Liver (tissue), 8 donors: ENCODE measurements at regions not wholly inside any gene's neighbourhood (a gene's known extent, or its start where the extent isn't known, plus 50 kb on each side); places are given as distances from the start of the nearest gene placed in this dataset.

Experiments
- DNase-seq: peaks from one replicate; pipeline ENCODE4 v3.0.0-alpha.2; 2017; ENCODE audit warnings: low spot score
- H3K27ac ChIP-seq, 2 donors: one replicate each; pipeline ENCODE4 v1.7.0; 2013; ENCODE audit warnings: inconsistent platforms in 2 of 2, low read length in 2 of 2, control low read depth in 1 of 2, low read depth in 1 of 2, mild to moderate bottlenecking in 1 of 2
- H3K27me3 ChIP-seq, 4 donors: one replicate each; pipeline versions ENCODE4 v1.6.1 to v1.7.0; 2013; ENCODE audit warnings: low read length in 3 of 4, inconsistent platforms in 1 of 4, mild to moderate bottlenecking in 1 of 4, moderate library complexity in 1 of 4; ENCODE audit not compliant: control insufficient read depth in 4 of 4, insufficient read depth in 4 of 4
- H3K36me3 ChIP-seq, 4 donors: one replicate each; pipeline versions ENCODE4 v1.6.1 to v1.7.0; 2013; ENCODE audit warnings: low read length in 3 of 4, mild to moderate bottlenecking in 3 of 4, low read depth in 1 of 4, moderate library complexity in 1 of 4; ENCODE audit not compliant: control insufficient read depth in 4 of 4, insufficient read depth in 3 of 4
- H3K4me1 ChIP-seq, 4 donors: one replicate each; pipeline versions ENCODE4 v1.6.1 to v1.7.0; 2013; ENCODE audit warnings: low read length in 3 of 4, mild to moderate bottlenecking in 3 of 4, moderate library complexity in 1 of 4; ENCODE audit not compliant: control insufficient read depth in 4 of 4, insufficient read depth in 4 of 4
- H3K4me3 ChIP-seq, 3 donors: one replicate each; pipeline versions ENCODE4 v1.6.1 to v1.7.0; 2013; ENCODE audit warnings: low read length in 3 of 3, control low read depth in 1 of 3, low read depth in 1 of 3, mild to moderate bottlenecking in 1 of 3
- H3K9ac ChIP-seq, 2 donors: one replicate each; pipeline ENCODE4 v1.7.0; 2013; ENCODE audit warnings: low read length in 2 of 2, mild to moderate bottlenecking in 2 of 2, moderate library complexity in 2 of 2, control low read depth in 1 of 2, low read depth in 1 of 2
- H3K9me3 ChIP-seq, 4 donors: one replicate each; pipeline versions ENCODE4 v1.6.1 to v1.7.0; 2013; ENCODE audit warnings: low read length in 3 of 4; ENCODE audit not compliant: control insufficient read depth in 4 of 4
- EGR1 ChIP-seq, 2 donors: IDR thresholded peaks; 2 replicates each; pipeline ENCODE4 v1.6.1; 2016 to 2018; ENCODE audit warnings: antibody characterized with exemption in 2 of 2, low read depth in 2 of 2
- FOXA1 ChIP-seq: IDR thresholded peaks from 2 replicates; pipeline ENCODE4 v1.6.1; 2016; ENCODE audit warnings: antibody characterized with exemption
- FOXA2 ChIP-seq: IDR thresholded peaks from 2 replicates; pipeline ENCODE4 v1.6.1; 2016; ENCODE audit warnings: antibody characterized with exemption
- GABPA ChIP-seq, 2 donors: IDR thresholded peaks in 1 of 2; conservative IDR thresholded peaks in 1 of 2; 2 replicates each; pipeline ENCODE4 v1.6.1; 2016; ENCODE audit warnings: antibody characterized with exemption in 2 of 2, mild to moderate bottlenecking in 1 of 2, moderate library complexity in 1 of 2
- HNF4A ChIP-seq, 2 donors: conservative IDR thresholded peaks; 2 replicates each; pipeline ENCODE4 v1.6.1; 2016; ENCODE audit warnings: antibody characterized with exemption in 2 of 2, mild to moderate bottlenecking in 2 of 2
- HNF4G ChIP-seq: IDR thresholded peaks from 2 replicates; pipeline ENCODE4 v1.6.1; 2016; ENCODE audit warnings: antibody characterized with exemption
- NR2F2 ChIP-seq: IDR thresholded peaks from 2 replicates; pipeline ENCODE4 v1.6.1; 2016; ENCODE audit warnings: antibody characterized with exemption
- RAD21 ChIP-seq, 2 donors: IDR thresholded peaks; 2 replicates each; pipeline ENCODE4 v1.6.1; 2016; ENCODE audit warnings: antibody characterized with exemption in 2 of 2, mild to moderate bottlenecking in 2 of 2
- SP1 ChIP-seq: IDR thresholded peaks from 2 replicates; pipeline ENCODE4 v1.6.1; 2018; ENCODE audit warnings: antibody characterized with exemption, mild to moderate bottlenecking
- TAF1 ChIP-seq: conservative IDR thresholded peaks from 2 replicates; pipeline ENCODE4 v1.6.1; 2016; ENCODE audit warnings: antibody characterized with exemption, mild to moderate bottlenecking
- YY1 ChIP-seq: IDR thresholded peaks from 2 replicates; pipeline ENCODE4 v1.6.1; 2016; ENCODE audit warnings: antibody characterized with exemption, mild to moderate bottlenecking
- WGBS: extraction: QIAGEN DNeasy Blood & Tissue Kit; methylation state at CpG from one replicate; pipeline ENCODE4 v1.1.7; 2013; 5-methylcytosine and 5-hydroxymethylcytosine counted together
- TF ChIP-seq, protein P1 (sequence below): IDR thresholded peaks from 2 replicates; pipeline ENCODE4 v1.6.1; 2016; ENCODE audit warnings: antibody characterized with exemption
- TF ChIP-seq, protein P2 (sequence below): fragments of 150-350 bp; IDR thresholded peaks from 2 replicates; pipeline ENCODE4 v1.5.1; 2017; ENCODE audit warnings: improper control_type of control experiment, low read depth, low read length; ENCODE audit not compliant: missing input control
- TF ChIP-seq, protein P3 (sequence below): IDR thresholded peaks from 2 replicates; pipeline ENCODE4 v1.6.1; 2016; ENCODE audit warnings: antibody characterized with exemption, mild to moderate bottlenecking
- TF ChIP-seq, protein P4 (sequence below): IDR thresholded peaks from 2 replicates; pipeline ENCODE4 v1.6.1; 2016; ENCODE audit warnings: antibody characterized with exemption
- donor health status: healthy.
- donor health status: healthy.
- donor health status: healthy.
- donor health status: healthy.
- donor health status: healthy.

DNA sequence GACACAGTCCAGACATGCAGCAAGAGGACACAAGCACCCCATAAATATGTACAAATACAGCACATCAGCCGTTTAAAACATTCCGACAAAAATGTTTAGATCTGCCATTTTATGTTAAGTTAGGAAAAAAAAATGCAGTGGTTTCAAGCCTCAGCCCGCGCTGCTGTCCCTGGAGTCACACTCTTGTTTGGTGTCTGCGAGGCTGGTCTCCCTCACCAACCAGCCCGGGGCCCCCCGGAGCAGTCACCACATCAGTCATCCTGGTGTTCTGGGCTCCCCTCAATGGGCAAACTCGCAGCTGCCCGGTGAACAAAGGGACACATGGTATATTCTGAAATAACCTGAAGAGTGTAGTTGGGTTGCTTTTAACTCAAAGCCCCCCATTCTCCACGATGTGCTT, 1022.2 kb downstream of the BRD1 start (continued):
- TF ChIP-seq, protein P1, sequence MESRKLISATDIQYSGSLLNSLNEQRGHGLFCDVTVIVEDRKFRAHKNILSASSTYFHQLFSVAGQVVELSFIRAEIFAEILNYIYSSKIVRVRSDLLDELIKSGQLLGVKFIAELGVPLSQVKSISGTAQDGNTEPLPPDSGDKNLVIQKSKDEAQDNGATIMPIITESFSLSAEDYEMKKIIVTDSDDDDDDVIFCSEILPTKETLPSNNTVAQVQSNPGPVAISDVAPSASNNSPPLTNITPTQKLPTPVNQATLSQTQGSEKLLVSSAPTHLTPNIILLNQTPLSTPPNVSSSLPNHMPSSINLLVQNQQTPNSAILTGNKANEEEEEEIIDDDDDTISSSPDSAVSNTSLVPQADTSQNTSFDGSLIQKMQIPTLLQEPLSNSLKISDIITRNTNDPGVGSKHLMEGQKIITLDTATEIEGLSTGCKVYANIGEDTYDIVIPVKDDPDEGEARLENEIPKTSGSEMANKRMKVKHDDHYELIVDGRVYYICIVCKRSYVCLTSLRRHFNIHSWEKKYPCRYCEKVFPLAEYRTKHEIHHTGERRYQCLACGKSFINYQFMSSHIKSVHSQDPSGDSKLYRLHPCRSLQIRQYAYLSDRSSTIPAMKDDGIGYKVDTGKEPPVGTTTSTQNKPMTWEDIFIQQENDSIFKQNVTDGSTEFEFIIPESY: no peak
- TF ChIP-seq GABPA (IDR thresholded peaks at IDR 0.05 in 1 of 2, conservative IDR thresholded peaks at IDR 0.05 in 1 of 2) (no peak), SP1 (no peak), RAD21 (IDR thresholded peaks at IDR 0.05) (no peak)

DNA sequence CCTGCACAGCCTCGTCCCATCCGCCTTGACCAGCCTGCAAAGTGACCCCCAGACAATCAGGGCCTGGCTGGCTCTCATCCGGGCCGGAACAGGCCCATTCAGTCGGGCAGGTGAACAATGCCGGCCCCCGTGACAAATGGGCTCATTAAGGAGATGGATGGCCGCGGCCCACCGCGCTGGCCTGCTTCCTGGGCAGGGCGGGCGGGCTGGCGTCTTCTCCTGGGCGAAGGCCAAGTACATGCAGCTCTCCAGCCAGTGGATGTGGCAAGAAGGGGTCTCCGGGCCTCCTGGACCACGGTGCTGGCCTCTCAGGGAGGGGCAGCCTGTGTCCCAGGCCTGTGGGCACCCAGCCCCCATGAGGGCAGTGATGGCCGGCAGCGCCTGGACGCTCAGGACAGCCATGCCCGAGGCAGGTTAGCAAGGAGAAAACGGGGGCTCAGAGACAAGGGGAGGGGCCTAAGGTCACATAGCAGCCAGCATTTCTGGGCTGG, 1022.8 kb downstream of the BRD1 start:
- TF ChIP-seq EGR1 (IDR thresholded peaks at IDR 0.05; ENCODE audit: low read depth in 2 of 2): no peak
- TF ChIP-seq FOXA1: no peak
- no peak for TF ChIP-seq FOXA2
- TF ChIP-seq, protein P2, sequence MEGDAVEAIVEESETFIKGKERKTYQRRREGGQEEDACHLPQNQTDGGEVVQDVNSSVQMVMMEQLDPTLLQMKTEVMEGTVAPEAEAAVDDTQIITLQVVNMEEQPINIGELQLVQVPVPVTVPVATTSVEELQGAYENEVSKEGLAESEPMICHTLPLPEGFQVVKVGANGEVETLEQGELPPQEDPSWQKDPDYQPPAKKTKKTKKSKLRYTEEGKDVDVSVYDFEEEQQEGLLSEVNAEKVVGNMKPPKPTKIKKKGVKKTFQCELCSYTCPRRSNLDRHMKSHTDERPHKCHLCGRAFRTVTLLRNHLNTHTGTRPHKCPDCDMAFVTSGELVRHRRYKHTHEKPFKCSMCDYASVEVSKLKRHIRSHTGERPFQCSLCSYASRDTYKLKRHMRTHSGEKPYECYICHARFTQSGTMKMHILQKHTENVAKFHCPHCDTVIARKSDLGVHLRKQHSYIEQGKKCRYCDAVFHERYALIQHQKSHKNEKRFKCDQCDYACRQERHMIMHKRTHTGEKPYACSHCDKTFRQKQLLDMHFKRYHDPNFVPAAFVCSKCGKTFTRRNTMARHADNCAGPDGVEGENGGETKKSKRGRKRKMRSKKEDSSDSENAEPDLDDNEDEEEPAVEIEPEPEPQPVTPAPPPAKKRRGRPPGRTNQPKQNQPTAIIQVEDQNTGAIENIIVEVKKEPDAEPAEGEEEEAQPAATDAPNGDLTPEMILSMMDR: no peak
- TF ChIP-seq, protein P3, sequence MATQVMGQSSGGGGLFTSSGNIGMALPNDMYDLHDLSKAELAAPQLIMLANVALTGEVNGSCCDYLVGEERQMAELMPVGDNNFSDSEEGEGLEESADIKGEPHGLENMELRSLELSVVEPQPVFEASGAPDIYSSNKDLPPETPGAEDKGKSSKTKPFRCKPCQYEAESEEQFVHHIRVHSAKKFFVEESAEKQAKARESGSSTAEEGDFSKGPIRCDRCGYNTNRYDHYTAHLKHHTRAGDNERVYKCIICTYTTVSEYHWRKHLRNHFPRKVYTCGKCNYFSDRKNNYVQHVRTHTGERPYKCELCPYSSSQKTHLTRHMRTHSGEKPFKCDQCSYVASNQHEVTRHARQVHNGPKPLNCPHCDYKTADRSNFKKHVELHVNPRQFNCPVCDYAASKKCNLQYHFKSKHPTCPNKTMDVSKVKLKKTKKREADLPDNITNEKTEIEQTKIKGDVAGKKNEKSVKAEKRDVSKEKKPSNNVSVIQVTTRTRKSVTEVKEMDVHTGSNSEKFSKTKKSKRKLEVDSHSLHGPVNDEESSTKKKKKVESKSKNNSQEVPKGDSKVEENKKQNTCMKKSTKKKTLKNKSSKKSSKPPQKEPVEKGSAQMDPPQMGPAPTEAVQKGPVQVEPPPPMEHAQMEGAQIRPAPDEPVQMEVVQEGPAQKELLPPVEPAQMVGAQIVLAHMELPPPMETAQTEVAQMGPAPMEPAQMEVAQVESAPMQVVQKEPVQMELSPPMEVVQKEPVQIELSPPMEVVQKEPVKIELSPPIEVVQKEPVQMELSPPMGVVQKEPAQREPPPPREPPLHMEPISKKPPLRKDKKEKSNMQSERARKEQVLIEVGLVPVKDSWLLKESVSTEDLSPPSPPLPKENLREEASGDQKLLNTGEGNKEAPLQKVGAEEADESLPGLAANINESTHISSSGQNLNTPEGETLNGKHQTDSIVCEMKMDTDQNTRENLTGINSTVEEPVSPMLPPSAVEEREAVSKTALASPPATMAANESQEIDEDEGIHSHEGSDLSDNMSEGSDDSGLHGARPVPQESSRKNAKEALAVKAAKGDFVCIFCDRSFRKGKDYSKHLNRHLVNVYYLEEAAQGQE: no peak
- TF ChIP-seq, protein P4, sequence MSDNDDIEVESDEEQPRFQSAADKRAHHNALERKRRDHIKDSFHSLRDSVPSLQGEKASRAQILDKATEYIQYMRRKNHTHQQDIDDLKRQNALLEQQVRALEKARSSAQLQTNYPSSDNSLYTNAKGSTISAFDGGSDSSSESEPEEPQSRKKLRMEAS: no peak
- no peak for TF ChIP-seq RAD21 (IDR thresholded peaks at IDR 0.05)
- TF ChIP-seq SP1: no peak
- no peak for TF ChIP-seq NR2F2
- H3K4me1 ChIP-seq: no peaks in the 10 kb centered on the region
- no peaks in the 10 kb centered on the region for H3K27me3 ChIP-seq
- no peak for DNase-seq
- H3K9me3 ChIP-seq: no peaks in the 10 kb centered on the region
- 84% methylated on average over 22 of the region's 22 CpGs for WGBS
- no peak overlapping the region for H3K9ac ChIP-seq
- no peak overlapping the region for H3K4me3 ChIP-seq
- no peaks in the 10 kb centered on the region for H3K36me3 ChIP-seq
- H3K27ac ChIP-seq: no peak overlapping the region

DNA sequence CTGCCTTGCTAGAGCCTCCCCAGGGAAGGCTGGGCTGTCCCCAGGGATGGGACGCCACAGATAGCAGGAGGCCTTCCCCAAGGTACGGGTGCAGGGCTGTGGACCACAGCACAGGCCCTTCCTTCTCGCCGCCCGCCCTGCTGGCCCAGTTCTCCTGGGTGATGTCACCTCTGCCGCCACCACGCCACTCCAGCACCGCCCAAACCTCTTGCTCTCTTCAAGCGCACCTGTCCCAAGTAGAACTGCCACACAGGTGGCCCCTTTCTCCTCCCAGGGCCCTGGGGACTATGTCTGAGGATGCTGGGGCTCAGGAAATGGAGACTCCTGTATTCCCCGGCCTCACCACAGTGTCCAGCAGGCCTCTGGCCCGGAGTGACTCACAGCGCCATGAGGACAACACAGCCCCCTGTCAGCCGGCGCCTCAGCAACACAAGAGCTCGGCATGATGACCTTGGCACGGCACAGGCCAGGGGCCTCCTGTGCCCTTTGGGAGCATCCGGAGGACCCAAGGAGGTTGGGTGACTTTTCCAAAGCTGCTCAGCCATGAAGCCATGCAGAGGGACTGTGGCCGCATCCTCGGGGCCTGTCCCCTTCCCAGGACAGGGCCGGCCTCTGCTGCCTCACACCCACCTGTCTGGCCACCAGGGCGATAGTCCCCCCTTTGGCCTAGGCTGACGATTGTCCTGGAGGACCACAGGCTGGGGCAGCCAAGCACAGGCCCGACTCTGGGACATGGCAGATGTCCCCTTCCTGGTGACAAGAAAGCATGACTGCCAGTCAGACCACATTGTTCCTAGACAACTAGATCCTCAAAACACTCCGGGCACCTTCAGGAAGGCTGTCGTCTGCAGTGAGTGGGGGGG, 1023.5 kb downstream of the BRD1 start:
- Histone ChIP-seq H3K9me3 (no peaks in the 10 kb centered on the region), H3K27me3 (no peaks in the 10 kb centered on the region), H3K36me3 (no peaks in the 10 kb centered on the region), H3K4me1 (no peaks in the 10 kb centered on the region), H3K9ac (no peak overlapping the region), H3K27ac (no peak overlapping the region), H3K4me3 (no peak overlapping the region)
- DNase-seq: no peak
- WGBS: 86% methylated on average over 25 of the region's 25 CpGs
- TF ChIP-seq EGR1 (IDR thresholded peaks at IDR 0.05; ENCODE audit: low read depth in 2 of 2) (no peak), YY1 (no peak), NR2F2 (no peak), HNF4A (conservative IDR thresholded peaks at IDR 0.05) (no peak), FOXA2 (no peak), HNF4G (no peak), TAF1 (no peak)
- TF ChIP-seq, protein P2: no peak
- TF ChIP-seq, protein P3: no peak
